T-helper 2 cell (primary cell): ENCODE measurements at regions not wholly inside any gene's neighbourhood (a gene's known extent, or its start where the extent isn't known, plus 50 kb on each side); places are given as distances from the start of the nearest gene placed in this dataset.

Source experiments
- DNase-seq, 5 experiments: peaks; one replicate each; pipeline versions ENCODE4 v3.0.0 to v3.0.0-alpha.2; 2012 to 2022

- DNase-seq, result no peak
These were observed 76.7 kb upstream of the UNC5A start for GRCh38 chr5:176733406-176734262.

- no peak for DNase-seq
These were observed 75.5 kb upstream of the UNC5A start for GRCh38 chr5:176734756-176735342.

GRCh38 chr5:176735383-176736265 is 74.7 kb upstream of the UNC5A start:
- no peak for DNase-seq

- DNase-seq, result no peak
These were observed 73.9 kb upstream of the UNC5A start for GRCh38 chr5:176736301-176736930.

- DNase-seq, result no peak
These were observed 73.2 kb upstream of the UNC5A start for GRCh38 chr5:176736931-176737745.

- no peak for DNase-seq
These were observed 72.4 kb upstream of the UNC5A start for GRCh38 chr5:176737746-176738636.

GRCh38 chr5:176738637-176739250 is 71.6 kb upstream of the UNC5A start:
- DNase-seq, result no peak

GRCh38 chr5:176739461-176740051 is 70.8 kb upstream of the UNC5A start:
- DNase-seq, result no peak

- no peak for DNase-seq
These were observed 70.1 kb upstream of the UNC5A start for GRCh38 chr5:176740131-176740701.

GRCh38 chr5:176740702-176741496 is 69.5 kb upstream of the UNC5A start:
- DNase-seq, result no peak

- no peak for DNase-seq
These were observed 68.7 kb upstream of the UNC5A start for GRCh38 chr5:176741561-176742211.

GRCh38 chr5:176742246-176743105 is 67.9 kb upstream of the UNC5A start:
- no peak for DNase-seq

GRCh38 chr5:176743136-176743861 is 67.1 kb upstream of the UNC5A start:
- no peak for DNase-seq

GRCh38 chr5:176743868-176744583 is 66.3 kb upstream of the UNC5A start:
- DNase-seq, result no peak

- no peak for DNase-seq
These were observed 65.8 kb upstream of the UNC5A start for GRCh38 chr5:176744584-176744965.

GRCh38 chr5:176747670-176748072 is 62.7 kb upstream of the UNC5A start:
- no peak for DNase-seq
